ENCODE measurements at regions not wholly inside any gene's neighbourhood (a gene's known extent, or its start where the extent isn't known, plus 50 kb on each side); places are given as distances from the start of the nearest gene placed in this dataset.
"Not testable (repeated sequence)": the region's sequence is repeated elsewhere in the genome, so short reads cannot be mapped to it uniquely, and the experiment has no call there.

DNA sequence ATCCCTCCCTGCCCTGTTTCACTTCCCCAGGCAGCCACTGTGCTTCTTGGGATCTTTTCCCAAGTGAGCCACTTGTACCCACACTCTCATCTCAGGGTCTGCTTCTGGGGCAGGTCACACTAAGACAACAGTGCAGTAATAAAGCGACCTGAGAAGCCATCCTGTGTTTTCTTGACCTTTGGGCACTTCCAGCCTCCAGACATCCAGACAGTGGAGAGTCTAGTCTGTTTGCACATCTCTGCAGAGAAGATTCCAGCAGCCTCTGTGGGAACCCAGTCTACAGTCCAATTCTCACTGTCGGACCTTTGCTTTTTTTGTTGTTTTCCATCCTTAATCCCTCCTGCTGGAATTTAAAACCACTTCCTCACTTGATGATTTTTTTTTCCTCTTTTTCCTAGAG is 50.3 kb upstream of the ATP6AP2 start:
- no peak for DNase-seq (ENCODE audit: low read depth in 2 of 2, low spot score in 1 of 2)

DNA sequence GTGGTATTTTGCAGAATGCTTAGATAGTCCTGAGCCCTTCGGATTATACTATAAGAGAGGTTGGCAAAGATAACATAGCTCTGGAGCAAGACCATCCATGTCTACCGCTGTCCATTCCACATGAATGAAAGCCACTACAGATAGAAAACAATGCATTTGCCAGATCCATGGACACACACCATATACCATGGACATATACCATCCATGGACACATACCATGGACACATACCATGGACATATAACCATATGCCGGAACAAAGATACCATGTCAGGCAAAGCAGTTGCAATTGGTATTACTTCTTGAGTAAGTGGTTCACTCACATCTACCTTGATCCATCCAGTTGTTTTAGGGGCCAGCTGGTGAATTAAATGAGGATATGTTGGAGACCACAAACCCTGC is 53.2 kb upstream of the ATP6AP2 start:
- DNase-seq (ENCODE audit: low read depth in 2 of 2, low spot score in 1 of 2), result no peak

DNA sequence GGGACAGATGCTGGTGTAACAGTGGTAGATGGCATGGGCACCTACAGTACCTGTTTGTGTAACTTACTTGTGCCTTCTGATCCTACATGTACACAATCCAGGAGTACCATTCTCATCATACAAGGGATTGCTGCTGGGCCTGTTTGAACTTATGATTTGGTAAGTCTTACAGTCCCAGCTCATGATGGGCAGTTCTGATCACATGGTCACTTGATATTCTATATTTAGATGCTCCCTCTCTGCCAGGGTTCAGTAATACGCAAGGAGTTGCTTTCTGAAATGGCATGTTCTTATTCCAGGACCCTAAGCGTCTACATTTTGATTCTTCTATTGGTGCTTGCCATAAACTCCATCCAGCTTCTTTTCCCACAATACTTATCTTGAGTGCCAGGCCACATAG is 54.4 kb upstream of the ATP6AP2 start:
- DNase-seq (ENCODE audit: low read depth in 2 of 2, low spot score in 1 of 2), result no peak

DNA sequence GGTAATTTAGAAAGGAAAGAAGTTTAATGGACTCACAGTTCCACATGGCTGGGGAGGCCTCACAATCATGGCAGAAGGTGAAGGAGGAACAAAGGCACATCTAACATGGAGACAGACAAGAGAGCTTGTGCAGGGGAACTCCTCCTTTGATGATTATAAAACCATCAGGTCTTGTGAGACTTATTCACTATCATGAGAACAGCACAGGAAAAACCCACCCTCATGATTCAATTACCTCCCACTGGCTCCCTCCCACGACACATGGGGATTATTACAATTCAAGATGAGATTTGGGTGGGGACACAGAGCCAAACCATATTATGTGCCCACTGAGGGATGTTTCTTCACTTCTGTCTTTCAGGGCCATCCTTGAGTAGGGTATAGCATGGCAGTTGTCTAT is 54.9 kb upstream of the ATP6AP2 start:
- not testable (repeated sequence) for DNase-seq (ENCODE audit: low read depth in 2 of 2, low spot score in 1 of 2)

DNA sequence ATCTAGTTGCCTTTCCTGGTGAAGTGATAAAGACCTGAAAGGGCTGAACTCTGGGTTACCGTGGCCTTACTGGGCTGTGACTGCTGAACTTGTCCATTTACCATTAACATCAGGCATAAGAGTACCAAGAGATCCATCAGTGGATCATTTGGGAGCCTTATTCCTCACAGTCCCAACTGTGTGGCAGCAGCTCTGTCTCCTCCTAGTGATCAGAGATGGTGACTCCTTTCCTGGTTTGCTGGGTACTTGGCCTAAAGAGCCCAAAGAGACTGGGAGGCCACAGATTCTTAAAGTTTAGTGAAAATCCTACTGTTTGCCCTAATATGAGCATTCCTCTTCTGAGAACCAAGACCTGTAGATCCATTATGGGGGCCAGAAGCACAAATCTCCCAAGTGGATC is 56.3 kb upstream of the ATP6AP2 start:
- DNase-seq (ENCODE audit: low read depth in 2 of 2, low spot score in 1 of 2), result no peak

DNA sequence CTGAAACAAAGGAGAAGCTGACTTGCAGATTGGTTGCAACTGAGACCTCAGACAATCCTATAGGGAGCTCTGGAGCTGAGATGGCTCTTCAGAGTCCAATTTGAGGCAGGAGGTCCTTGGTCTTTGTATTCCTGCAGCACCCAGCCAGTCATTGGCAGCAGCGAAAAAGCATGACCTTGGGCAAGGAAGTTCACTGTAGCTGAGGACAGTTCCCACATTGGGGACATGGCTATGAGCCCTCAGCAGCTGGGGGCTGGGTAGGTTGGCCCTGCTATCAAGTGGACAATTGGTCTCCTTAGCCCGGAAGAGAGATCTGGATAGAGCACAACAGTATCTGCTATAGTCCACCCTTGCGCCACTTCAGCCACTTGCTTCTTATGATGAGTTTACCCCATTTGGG is 56.9 kb upstream of the ATP6AP2 start:
- DNase-seq (ENCODE audit: low read depth in 2 of 2, low spot score in 1 of 2), result no peak

DNA sequence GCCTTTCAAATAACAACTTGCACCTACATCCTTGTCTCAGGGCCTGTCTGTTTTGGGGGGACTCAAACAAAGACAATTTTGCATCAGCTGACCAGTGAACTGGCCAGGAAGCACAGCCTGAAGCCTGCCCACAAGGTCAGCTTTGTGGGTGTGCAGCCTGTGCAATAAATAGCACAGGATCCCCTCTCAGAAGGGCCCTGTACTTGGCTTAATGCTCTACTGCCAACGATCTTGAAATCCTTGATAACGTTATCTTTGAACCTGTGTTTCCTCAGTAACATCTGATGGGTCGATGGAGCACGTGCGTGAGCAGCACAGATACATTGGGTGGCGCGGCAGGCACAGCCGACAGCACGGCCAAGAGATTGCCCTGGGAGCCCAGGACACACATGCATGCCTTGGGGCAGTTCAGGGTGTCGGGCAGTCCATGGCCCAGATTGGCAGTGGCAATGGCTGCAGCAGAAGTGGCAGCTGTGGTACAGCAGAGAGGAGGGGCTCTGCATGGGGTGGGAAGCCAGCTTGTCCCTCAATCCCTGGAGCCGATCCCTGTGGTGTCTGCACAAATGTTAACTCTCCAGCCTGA is 58.8 kb upstream of the ATP6AP2 start:
- no peak for DNase-seq (ENCODE audit: low read depth in 2 of 2, low spot score in 1 of 2)

DNA sequence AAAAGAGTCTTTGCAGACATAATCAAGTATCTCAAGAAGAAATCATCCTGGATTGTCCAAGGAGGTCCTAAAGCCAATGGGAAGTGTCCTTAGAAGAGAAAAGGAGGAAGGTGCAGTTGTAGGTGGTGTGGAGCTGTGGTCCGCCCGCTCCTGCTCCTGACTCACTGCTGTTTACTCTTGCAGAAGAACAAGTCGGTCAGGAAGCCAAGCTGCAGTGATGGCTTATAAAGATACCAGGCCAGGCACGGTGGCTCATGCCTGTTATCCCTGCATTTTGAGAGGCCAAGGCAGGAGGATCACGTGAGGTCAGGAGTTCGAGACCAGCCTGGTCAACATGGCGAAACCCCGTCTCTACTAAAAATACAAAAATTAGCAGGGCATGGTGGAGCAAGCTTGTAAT is 66.4 kb upstream of the ATP6AP2 start:
- DNase-seq (ENCODE audit: low read depth in 2 of 2, low spot score in 1 of 2), result no peak

DNA sequence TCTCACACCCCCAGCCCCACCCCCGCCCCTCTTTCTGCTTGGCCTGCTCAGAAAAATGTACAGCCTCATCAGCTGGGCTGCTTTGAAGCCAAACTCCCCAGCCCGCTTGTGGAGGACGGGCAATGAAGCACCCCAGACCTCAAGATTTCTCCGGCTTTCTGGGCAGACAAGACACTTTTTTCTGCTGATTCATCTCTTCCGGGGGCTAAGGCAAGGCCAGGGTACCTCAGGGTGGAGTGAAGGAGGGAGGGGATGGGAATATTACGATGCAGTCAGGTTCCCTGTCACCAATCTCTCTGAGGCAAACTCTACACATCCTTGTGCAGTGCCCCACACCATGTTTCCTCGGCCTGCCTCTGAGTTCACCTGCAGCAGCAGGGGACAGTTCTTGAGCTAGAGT is 66.9 kb upstream of the ATP6AP2 start:
- DNase-seq (ENCODE audit: low read depth in 2 of 2, low spot score in 1 of 2), result no peak

DNA sequence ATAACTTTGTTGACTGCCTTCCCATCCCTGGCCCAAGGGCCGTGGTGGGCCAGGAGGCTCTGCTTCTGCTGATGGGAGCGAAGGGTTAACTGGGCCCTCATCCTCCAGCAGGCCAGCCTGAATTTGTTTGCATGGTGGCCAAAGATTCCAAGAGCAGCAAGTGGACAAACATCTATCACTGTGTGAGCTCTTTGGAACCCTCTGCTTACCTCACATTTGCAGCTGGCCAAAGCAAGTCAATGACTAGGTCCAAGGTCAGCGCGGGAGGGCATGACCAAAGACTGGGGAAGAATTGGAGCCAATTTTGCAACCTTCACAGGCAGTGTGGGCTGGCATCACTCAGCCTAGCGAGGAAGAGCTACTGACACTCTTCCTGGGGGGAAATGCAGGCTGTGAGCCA is 67.8 kb upstream of the ATP6AP2 start:
- DNase-seq (ENCODE audit: low read depth in 2 of 2, low spot score in 1 of 2), result no peak

DNA sequence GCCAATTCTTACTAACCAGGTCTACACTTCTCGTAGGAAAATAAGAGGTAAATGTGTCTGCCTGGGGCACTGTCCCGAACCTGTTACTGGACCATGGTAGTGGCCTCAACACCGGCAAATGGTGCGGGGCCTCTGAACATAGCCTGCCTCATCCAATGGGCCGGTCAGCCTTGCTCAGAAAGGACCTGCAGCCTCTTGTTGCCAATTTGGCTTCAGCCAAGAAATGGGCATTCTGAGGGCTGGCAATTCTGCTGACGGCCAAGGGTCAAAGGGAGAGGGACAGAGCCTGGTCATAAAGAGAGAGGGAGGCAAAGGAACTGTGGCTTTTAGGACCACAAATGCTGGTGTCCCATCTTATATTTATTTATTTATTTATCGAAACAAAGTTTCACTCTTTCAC is 69.5 kb upstream of the ATP6AP2 start:
- DNase-seq (ENCODE audit: low read depth in 2 of 2, low spot score in 1 of 2), result no peak

DNA sequence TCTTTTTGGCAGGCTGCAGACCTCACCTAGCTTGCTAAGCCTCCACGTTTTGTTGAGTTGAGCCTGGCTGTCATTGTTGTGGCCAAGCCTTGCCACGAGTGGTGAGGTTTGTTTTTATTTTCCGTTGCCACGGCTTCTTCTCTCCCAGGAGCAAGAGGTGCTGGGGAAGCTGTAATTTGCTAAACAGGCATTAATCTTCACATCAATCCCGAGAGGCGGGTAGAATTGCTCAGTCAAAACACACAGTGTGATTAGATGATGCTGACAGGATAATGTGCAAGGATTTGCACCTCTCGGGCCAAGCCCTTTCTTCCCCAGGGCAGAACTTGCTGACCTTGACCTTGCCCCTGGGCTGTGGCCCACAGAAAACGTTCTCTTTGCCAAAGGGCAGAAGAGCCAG is 72.2 kb upstream of the ATP6AP2 start:
- DNase-seq (ENCODE audit: low read depth in 2 of 2, low spot score in 1 of 2), result no peak

DNA sequence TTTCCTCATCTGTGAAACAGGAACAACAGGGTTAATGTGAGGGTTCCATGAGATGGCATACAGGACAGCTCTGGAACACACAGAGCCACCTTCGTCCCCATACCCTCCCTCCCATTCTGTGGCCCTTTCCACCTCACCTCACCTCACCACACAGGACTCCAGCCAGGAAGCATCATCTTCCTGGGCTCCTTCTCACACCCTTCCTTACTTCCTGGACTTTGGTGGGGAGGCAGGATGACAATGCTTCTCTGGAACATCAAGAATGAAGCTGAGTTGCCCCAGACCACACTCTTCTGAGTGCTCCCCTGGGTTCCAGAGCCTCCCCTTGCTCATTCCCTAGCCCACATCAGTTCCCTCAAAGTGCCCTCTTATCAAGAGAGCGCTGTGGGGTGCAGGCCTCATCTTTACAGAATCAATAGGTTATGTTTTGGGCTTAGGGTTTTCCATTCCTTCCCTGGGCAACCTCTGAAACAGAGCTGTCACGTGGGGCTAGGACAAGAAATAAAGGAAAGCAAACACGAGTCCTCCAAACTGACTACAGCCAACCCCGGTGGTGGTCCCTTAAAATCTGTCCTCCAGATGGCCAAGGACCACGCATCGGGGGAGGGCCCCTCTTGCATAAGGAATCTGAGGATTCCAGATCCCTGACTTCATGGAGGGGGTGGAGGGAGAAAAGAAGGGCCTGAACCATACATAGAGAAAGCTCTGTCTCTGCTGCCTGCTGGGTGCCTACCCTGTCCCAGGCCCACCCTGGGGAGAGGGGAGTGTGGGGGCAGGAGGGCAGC is 74.4 kb upstream of the ATP6AP2 start:
- DNase-seq (ENCODE audit: low read depth in 2 of 2, low spot score in 1 of 2), result no peak

DNA sequence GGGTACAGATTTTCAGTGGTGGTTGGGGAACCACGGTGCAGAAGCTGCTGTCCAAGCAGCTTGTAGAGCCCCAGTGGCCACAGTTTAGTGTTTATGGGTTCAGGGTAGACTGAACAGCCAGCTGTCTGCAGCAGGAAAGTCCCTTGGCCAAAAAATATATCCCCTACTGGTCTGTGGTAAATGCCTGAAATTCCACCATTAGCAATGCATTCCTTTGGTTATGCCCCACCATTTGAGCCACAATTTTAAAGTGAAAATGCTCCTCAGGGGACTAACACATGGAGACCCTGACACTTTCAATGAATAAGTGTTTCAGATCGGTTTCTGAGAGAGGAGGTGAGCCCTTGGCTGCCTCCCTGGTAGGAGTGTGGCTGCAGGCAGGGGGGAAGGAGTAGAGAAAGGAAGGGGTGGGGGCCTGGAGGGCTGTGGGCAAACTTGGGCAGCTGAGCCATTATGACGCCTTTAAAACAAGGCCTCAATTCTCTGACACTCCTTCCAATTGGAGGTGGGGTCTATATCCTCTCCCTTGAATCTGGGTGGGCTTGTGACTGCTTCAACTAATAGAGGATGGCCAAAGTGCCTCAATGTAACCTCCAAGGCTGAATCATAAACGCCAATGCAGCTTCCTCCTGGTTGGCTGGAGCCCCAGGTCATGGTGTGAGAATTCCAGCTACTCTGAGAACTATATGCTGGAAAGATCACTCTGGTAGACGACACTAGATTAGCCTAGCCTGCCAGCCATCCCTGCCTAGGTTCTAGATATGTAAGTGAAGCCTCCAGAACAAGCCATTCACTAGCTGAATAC is 75.8 kb upstream of the ATP6AP2 start:
- DNase-seq (ENCODE audit: low read depth in 2 of 2, low spot score in 1 of 2), result no peak

DNA sequence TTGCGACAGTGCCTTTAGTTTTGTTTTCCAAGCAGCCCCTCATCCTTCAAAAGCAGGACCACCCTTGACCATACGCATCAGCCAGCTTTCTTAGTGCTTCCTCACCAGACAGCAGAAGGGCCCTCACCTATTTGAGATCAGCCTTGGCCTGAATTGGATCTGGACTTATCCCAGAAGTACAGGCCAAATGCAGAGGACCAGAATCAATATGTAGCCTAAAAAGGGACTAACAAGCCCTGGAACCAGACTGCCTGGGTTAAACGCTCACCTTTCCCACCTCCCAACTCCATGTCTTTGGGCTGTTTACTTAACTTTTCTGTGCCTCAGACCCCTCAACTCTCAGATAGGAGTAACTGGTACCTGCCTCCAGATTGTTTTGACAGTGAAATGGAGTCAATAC is 77.7 kb upstream of the ATP6AP2 start:
- DNase-seq (ENCODE audit: low read depth in 2 of 2, low spot score in 1 of 2), result no peak

DNA sequence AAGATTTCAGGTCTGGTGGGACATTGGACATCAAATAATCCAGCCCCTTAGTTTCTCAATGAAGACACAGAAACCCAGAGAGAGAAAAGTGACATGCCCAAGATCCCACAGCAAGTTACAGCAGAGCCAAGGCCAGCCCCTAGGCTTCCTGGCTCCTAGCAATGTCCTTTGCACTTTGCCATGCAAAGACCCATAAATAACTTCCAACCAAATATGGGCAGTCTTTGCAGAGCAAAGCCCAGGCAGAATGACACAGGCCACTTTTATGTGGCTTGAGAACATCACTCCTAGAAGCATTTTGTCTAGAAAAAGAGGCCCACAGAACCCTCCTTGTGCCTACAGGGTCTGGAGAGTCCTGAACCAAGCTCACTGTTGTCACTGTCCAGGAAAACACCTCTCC is 78.1 kb upstream of the ATP6AP2 start:
- no peak for DNase-seq (ENCODE audit: low read depth in 2 of 2, low spot score in 1 of 2)

DNA sequence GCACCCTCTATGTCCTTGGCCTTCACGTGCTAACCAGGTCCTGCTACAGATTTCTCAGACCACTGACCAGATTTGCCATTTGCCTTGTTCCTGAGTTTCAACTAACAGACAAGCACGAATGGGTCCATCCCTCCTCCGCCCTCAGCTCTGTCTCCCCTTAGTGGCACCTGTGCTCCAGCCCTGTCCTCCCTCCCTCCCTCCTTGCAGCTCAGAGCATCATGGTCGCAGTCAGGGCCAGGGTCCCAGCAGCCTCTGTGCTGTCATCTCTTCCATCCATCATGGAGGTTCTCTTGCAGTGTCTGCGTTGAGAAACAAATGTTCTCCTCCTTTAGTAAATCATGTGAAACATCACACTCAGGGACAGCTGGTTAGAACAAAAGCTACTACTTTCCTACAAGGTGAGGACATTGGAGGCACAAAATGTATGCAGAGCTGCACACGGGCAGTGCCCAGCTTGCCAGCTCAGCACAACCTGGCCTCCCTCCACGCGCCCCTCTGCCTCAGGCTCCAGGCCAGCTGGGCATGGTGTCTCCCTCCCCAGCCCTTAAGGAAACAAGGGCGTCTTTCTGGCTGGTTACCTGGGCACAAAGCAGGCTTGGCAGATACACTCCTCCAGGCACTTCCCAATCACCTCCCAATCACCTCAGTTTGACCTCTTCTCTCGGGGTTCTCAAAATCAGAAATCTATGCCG is 79.5 kb upstream of the ATP6AP2 start:
- DNase-seq (ENCODE audit: low read depth in 2 of 2, low spot score in 1 of 2), result no peak

DNA sequence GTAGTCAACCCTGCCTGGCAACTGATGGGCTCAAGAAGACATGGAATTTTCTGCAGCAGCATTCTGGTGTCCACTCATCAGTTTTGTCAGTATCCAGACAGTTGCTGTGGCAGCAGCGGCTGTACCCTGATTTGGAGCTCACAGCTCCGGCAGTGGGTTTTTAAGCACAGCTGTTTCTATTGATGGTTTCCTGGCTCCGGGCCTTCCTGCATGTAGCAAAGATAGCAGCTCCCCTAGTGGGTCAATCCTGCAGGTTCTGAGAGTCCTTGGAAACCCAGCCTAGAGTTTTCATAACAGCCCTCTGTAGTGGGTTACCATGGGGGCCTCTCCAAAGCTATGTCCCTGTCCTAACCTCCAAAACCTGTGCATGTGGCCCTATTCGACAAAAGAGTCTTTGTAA is 84.0 kb upstream of the ATP6AP2 start:
- no peak for DNase-seq (ENCODE audit: low read depth in 2 of 2, low spot score in 1 of 2)

DNA sequence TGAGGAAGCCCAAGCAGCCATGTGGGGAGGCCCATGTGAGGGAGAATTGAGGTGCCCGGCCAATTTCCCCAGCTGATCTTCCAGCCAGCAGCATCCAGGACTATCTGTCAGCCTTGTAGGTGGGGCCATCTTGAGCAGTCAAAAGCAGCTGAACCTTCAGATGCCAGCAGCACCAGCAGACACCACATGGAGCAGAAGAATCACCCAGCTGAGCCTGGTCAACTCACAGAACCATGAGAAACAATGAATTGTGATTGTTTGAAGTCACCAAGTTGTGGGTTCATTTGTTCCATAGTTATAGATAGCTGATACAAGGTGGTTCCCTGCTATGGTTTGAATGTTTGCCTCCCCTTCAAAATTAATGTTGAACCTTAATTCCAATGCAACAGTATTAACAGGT is 85.1 kb upstream of the ATP6AP2 start:
- no peak for DNase-seq (ENCODE audit: low read depth in 2 of 2, low spot score in 1 of 2)

DNA sequence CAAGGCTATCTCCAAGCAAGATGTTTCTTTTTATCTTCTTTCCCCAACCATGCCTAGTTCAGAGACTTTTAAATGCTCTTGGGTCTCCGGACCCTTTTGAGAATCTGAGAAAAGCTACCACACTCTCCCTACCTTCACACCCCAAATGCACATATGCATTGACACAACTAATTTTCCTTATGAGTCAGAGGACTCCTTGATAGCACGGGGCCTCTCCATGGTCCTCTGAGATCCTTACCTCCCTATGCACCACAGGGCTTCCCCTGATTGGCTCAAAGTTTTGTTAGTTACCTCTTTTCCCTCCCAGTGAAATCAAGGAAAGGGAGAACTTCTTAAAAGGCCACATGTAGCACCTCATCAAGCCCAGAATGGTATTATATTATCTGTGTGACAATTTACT is 86.8 kb upstream of the ATP6AP2 start:
- no peak for DNase-seq (ENCODE audit: low read depth in 2 of 2, low spot score in 1 of 2)

DNA sequence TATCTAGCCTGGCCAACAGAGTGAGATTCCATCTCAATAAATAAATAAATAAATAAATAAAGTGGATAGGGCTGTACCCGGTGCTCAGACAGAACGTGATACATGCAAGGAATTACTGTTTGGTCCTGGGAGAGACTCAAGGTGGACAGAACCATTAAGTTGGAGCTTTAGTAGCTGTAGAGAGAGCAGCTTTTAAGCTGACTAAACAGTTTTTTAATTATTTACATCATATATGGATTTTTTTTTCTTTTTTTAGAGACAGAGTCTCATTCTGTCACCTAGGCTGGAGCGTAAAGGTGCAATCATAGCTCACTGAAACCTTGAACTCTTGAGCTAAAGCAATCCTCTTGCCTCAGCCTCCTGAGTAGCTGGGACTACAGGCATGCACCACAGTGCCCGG is 92.5 kb upstream of the ATP6AP2 start:
- no peak for DNase-seq (ENCODE audit: low read depth in 2 of 2, low spot score in 1 of 2)

DNA sequence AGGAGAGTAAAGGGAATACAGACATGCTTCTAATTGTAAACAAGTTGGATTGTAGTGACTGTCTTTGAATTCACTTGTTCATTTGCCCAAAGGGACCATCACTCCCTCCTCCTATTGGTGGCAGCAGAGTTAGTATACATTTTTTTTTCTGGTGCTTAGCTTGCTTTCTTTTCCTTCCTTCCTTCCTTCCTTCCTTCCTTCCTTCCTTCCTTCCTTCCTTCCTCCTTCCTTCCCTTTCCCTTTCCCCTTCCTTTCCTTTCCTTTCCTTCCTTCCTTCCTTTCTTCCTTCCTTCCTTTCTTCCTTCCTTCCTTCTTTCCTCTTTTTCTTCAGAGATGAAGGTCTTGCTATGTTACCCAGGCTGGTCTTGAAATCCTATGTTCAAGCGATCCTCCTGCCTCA is 94.8 kb upstream of the ATP6AP2 start:
- no peak for DNase-seq (ENCODE audit: low read depth in 2 of 2, low spot score in 1 of 2)

All from stimulated activated CD8-positive, alpha-beta memory T cell treated with anti-CD3 and anti-CD28 coated beads, Interleukin-4, amount 100 ng/mL, for 1 hour (primary cell).